Activated naive CD8-positive, alpha-beta T cell treated with anti-CD3 and anti-CD28 coated beads, Interleukin-2, amount 10 ng/mL, durations not matched to agents 7 days and 5 days (primary cell): ENCODE measurements at regions not wholly inside any gene's neighbourhood (a gene's known extent, or its start where the extent isn't known, plus 50 kb on each side); places are given as distances from the start of the nearest gene placed in this dataset.
"Not testable (repeated sequence)": the region's sequence is repeated elsewhere in the genome, so short reads cannot be mapped to it uniquely, and the experiment has no call there.

Source experiments
- ATAC-seq: fragments of 150-1000 bp; cut with Tn5 transposase; one replicate; pipeline ENCODE4 v1.10.0; 2021; ENCODE audit warnings: low read depth, moderate library complexity
- POLR2A ChIA-PET: fragments of 350-600 bp; sonication (Branson Sonifier 250); formaldehyde crosslinking; loops from one replicate; lab custom pipeline; 2021; ENCODE audit warnings: antibody characterized with exemption; lab: Charles Lee
- DNase-seq: peaks from one replicate; pipeline ENCODE4 v3.0.0; 2021
- H3K27ac Mint-ChIP-seq: one replicate; pipeline ENCODE4 v1.8.0; 2022; ENCODE audit warnings: mild to moderate bottlenecking, mixed read lengths
- H3K27me3 Mint-ChIP-seq: one replicate; pipeline ENCODE4 v1.8.0; 2022; ENCODE audit warnings: mild to moderate bottlenecking, moderate library complexity, mixed read lengths
- H3K36me3 Mint-ChIP-seq: one replicate; pipeline ENCODE4 v1.8.0; 2021; ENCODE audit warnings: mild to moderate bottlenecking, mixed read lengths
- H3K4me1 Mint-ChIP-seq: one replicate; pipeline ENCODE4 v1.8.0; 2021; ENCODE audit warnings: mixed read lengths
- H3K4me3 Mint-ChIP-seq: one replicate; pipeline ENCODE4 v1.8.0; 2022; ENCODE audit warnings: mild to moderate bottlenecking, moderate library complexity, mixed read lengths
- H3K9me3 Mint-ChIP-seq: one replicate; pipeline ENCODE4 v1.8.0; 2021; ENCODE audit warnings: mixed read lengths

DNA sequence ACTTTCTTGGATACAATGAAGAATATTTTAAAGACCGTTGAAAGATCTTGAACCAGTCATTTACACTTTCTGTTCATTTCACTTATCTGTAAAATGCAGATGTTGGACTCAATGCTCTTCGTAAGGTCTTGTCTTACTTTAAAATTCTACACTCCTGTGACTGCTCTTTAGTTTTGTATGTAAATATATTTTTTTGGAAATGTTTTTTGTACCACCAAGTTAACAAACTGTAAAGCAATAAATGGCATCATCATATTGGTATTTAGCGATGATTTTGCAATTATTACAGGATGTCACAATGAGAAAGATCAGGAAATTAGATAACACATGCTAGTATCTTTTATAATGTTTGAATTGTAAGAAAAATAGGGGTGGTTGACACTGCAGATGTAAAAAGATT lies 80.8 kb upstream of the GNAQ start:
- POLR2A ChIA-PET: no interaction called here

DNA sequence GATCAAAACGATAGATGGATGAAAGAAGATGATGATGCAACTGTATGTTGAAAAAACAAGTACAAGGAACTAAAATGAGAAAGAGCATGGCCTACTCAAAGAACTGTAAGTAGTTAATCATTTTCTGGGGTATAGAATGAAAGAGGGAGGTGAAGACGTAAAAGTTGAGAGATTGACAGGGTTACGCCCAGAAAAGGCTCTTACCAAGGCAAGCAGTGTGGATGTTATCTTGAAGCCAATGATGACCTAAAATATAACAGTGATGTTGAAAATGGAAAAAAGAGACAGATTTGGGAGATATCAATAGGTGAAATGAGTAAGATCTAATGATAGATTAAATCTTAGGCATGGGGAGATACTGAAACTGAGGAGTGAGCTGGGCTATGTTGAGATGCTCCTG lies 80.4 kb upstream of the GNAQ start:
- ATAC-seq (no peak), DNase-seq (no peak)
- Mint-ChIP-seq H3K27ac (no peak overlapping the region), H3K36me3 (peaks cover 14% of the 10 kb centered on the region), H3K4me3 (no peak overlapping the region), H3K9me3 (peaks cover 13% of the 10 kb centered on the region), H3K27me3 (no peaks in the 10 kb centered on the region), H3K4me1 (peaks cover 6% of the 10 kb centered on the region)
- POLR2A ChIA-PET: no interaction called here

More for the DNA sequence above, 80.8 kb upstream of the GNAQ start:
- DNase-seq (no peak), ATAC-seq (no peak)
- Mint-ChIP-seq H3K27me3 (no peaks in the 10 kb centered on the region), H3K36me3 (peaks cover 11% of the 10 kb centered on the region), H3K27ac (no peak overlapping the region), H3K4me3 (no peak overlapping the region), H3K9me3 (peaks cover 11% of the 10 kb centered on the region), H3K4me1 (peaks cover 3% of the 10 kb centered on the region)

DNA sequence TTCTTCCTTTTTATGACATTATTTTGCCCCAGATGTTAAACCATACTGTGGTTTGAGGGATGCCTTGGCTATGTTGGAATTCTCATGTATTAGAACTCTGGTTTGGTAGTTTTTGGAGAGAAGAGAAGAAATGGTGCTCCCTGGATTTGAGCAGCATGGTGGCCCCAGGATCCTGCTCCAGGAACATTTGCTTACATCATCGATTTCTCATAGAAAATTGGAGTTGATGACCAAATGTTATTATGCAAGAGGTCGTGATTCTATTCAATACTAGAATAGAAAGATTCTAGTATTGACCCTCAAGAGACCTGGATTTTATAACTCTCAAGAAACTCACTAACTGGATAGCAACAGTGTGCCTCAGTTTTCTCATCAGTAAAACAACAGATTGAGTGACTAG lies 77.5 kb upstream of the GNAQ start:
- H3K9me3 Mint-ChIP-seq: peaks cover 21% of the 10 kb centered on the region
- H3K4me3 Mint-ChIP-seq: no peak overlapping the region
- peaks cover 17% of the 10 kb centered on the region for H3K4me1 Mint-ChIP-seq
- no peak overlapping the region for H3K27ac Mint-ChIP-seq
- ATAC-seq (no peak), DNase-seq (no peak)
- POLR2A ChIA-PET: no interaction called here
- H3K36me3 Mint-ChIP-seq: peaks cover 24% of the 10 kb centered on the region
- H3K27me3 Mint-ChIP-seq: no peaks in the 10 kb centered on the region

DNA sequence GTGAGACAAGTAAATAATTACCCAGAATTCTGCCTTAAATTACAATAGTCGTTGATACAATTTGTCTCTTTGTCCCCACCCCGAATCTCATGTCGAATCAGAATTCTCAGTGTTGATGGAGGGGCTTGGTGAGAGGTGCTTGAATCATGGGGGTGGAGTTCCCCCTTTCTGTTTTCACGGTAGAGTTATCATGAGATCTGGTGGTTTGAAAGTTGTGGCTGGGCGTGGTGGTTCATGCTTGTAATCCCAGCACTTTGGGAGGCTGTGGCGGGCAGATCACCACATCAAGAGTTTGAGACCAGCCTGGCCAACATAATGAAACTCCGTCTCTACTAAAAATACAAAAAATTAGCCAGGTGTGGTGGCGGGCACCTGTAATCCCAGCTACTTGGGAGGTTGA lies 75.0 kb upstream of the GNAQ start:
- H3K4me3 Mint-ChIP-seq, H3K27ac Mint-ChIP-seq, H3K27me3 Mint-ChIP-seq, ATAC-seq: not testable (repeated sequence)
- peaks cover 24% of the 10 kb centered on the region for H3K36me3 Mint-ChIP-seq
- H3K9me3 Mint-ChIP-seq: peaks cover 15% of the 10 kb centered on the region
- POLR2A ChIA-PET: interaction anchor here (0.6 kb wide), 1 partner anchor 11 kb away, joined by 3 read pairs; no protein-coding TSS in a partner anchor
- peaks cover 26% of the 10 kb centered on the region for H3K4me1 Mint-ChIP-seq
- peak; percentile 36 for DNase-seq

DNA sequence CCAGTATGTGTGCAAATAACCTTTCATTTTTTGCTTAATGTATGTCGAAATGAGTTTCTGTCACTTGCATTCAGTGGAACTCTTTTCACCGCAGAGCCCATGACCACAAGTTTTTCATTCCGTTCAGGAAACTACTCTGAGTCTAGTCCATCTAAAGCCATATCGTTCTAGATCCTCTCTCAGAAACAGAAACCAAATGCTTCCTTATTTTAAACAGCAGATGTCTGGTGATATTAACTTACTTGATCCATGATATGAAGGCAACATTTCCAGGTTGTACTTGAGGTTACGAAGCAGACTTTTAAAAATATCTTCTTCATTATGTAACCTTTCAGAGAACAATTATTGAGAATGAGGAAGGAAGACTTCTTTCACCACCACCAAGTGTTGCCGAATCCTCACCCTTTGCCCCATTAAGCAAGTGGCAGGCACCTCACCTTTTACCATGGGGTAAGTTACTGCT lies 72.4 kb upstream of the GNAQ start:
- H3K4me3 Mint-ChIP-seq: peak overlapping the region; percentile 68
- H3K4me1 Mint-ChIP-seq: peaks cover 28% of the 10 kb centered on the region
- H3K27ac Mint-ChIP-seq: peak overlapping the region; percentile 77
- no peaks in the 10 kb centered on the region for H3K27me3 Mint-ChIP-seq
- peaks cover 15% of the 10 kb centered on the region for H3K9me3 Mint-ChIP-seq
- no peak for DNase-seq
- peaks cover 24% of the 10 kb centered on the region for H3K36me3 Mint-ChIP-seq
- POLR2A ChIA-PET: no interaction called here
- peak; percentile 75 for ATAC-seq

DNA sequence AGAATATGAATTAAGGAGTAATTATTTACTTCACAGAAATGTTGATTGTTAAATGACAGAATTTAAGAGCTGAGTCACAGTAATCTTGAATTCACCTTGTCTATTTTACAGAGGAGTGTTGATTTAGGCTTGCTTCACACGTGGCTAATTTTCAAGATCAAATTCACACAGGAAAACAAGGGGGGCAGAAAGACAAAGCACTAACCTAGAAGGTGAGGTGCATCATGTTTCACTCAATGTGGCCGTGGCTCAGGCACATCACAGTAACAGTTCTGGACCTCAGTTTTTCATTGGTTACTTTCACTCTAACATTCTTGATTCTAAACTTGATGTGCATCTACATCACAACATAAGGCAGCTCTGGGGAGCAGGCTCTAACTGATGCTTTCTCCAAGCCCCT lies 69.6 kb upstream of the GNAQ start:
- ATAC-seq (no peak), DNase-seq (no peak)
- Mint-ChIP-seq H3K4me3 (no peak overlapping the region), H3K9me3 (peaks cover 12% of the 10 kb centered on the region), H3K4me1 (peaks cover 29% of the 10 kb centered on the region), H3K27me3 (no peaks in the 10 kb centered on the region), H3K27ac (no peak overlapping the region), H3K36me3 (peaks cover 9% of the 10 kb centered on the region)
- POLR2A ChIA-PET: no interaction called here

DNA sequence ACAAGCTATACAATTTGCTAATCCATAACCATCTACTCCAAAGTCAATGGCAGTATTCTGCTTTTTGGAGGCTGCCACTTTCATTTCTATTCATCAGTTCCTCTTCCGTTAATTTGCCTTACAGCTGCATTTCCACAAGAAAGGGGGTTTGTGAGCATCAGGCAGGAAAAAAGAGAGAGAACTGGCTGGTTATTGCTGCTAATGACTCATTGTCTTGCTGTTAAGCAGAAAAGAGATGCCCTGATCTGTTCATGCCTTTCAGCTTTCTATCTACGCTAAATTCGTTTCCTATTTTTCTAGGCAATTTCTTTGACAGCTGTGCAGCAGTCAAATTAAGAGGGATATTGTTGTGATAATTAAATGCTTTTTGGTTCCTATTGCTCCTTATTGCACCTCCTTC lies 65.9 kb upstream of the GNAQ start:
- POLR2A ChIA-PET: no interaction called here

DNA sequence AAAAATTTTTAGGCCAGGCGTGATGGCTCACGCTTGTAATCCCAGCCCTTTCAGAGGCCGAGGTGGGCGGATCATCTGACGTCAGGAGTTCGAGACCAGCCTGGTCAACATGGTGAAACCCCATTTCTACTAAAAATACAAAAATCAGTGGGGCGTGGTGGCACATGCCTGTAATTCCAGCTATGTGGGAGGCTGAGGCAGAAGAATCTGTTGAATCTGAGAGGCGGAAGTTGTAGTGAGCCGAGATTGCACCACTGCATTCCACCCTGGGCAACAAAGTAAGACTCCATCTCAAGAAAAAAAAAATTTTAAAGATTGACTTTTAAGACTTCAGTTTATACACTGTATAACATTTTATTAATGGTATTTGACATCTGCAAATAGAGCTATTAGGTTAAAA lies 60.1 kb upstream of the GNAQ start:
- Mint-ChIP-seq H3K9me3 (peaks cover 5% of the 10 kb centered on the region), H3K4me1 (peaks cover 2% of the 10 kb centered on the region), H3K27ac (no peak overlapping the region), H3K36me3 (peaks cover 2% of the 10 kb centered on the region), H3K4me3 (no peak overlapping the region), H3K27me3 (no peaks in the 10 kb centered on the region)
- DNase-seq (no peak), ATAC-seq (no peak)
- POLR2A ChIA-PET: no interaction called here

More for the DNA sequence above, 65.9 kb upstream of the GNAQ start:
- Mint-ChIP-seq H3K27me3 (no peaks in the 10 kb centered on the region), H3K4me3 (peak overlapping the region; percentile 40), H3K36me3 (no peaks in the 10 kb centered on the region), H3K4me1 (peaks cover 12% of the 10 kb centered on the region), H3K27ac (no peak overlapping the region), H3K9me3 (peaks cover 4% of the 10 kb centered on the region)
- ATAC-seq (no peak), DNase-seq (no peak)

DNA sequence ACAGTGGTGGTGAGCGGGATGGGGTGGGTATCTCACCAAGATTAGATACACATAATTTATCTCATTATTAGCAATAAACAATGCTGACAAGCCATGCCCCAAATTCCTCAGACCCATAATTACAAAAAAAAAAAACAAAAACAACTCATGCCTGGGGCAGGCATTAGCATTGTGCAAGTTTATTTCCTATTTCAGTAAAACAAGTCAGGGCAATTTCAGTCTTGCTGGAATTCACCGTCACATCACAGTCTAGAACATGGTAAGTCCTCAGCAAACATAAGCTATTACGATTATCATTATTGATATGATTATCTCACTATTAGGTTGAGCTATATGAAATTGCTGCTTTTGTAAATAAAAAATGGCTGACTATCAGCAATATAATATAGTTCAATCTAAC lies 57.5 kb upstream of the GNAQ start:
- Mint-ChIP-seq H3K4me1 (peaks cover 2% of the 10 kb centered on the region), H3K27me3 (no peaks in the 10 kb centered on the region), H3K4me3 (no peak overlapping the region), H3K9me3 (peaks cover 7% of the 10 kb centered on the region), H3K27ac (no peak overlapping the region), H3K36me3 (peaks cover 4% of the 10 kb centered on the region)
- DNase-seq (no peak), ATAC-seq (no peak)
- POLR2A ChIA-PET: no interaction called here

DNA sequence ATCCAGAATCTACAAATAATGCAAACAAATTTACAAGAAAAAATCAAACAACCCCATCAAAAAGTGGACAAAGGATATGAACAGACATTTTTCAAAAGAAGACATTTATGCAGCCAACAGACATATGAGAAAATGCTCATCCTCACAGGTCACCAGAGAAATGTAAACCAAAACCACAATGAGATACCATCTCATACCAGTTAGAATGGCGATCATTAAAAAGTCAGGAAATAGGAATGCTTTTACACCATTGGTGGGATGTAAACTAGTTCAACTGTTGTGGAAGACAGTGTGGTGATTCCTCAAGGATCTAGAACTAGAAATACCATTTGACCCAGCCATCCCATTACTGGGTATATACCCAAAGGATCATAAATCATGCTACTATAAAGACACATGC lies 56.6 kb upstream of the GNAQ start:
- H3K27ac Mint-ChIP-seq: not testable (repeated sequence)

More for the DNA sequence above, 56.6 kb upstream of the GNAQ start:
- H3K36me3 Mint-ChIP-seq, DNase-seq, POLR2A ChIA-PET, H3K4me3 Mint-ChIP-seq, H3K4me1 Mint-ChIP-seq, H3K27me3 Mint-ChIP-seq, ATAC-seq, H3K9me3 Mint-ChIP-seq: not testable (repeated sequence)
